Breast epithelium (tissue), 3 donors: ENCODE measurements at regions not wholly inside any gene's neighbourhood (a gene's known extent, or its start where the extent isn't known, plus 50 kb on each side); places are given as distances from the start of the nearest gene placed in this dataset.

ENCODE experiments used
- CTCF ChIP-seq, 3 donors: fragments of 450-650 bp; IDR thresholded peaks; one replicate each; pipeline ENCODE4 v1.5.1; 2016 to 2017; ENCODE audit warnings: antibody characterized with exemption in 3 of 3, mild to moderate bottlenecking in 3 of 3, moderate library complexity in 3 of 3
- POLR2A ChIP-seq: fragments of 450-650 bp; IDR thresholded peaks from one replicate; pipeline ENCODE4 v1.6.1; 2016; ENCODE audit warnings: antibody characterized with exemption, mild to moderate bottlenecking, moderate library complexity
- POLR2AphosphoS5 ChIP-seq, 3 donors: sonication (generic); formaldehyde crosslinking; IDR thresholded peaks; one replicate each; pipeline ENCODE4 v1.6.1; 2017; ENCODE audit warnings: antibody characterized with exemption in 3 of 3

- TF ChIP-seq POLR2AphosphoS5 (IDR thresholded peaks at IDR 0.05) (no peak), CTCF (IDR thresholded peaks at IDR 0.05) (no peak), POLR2A (no peak)
These were observed 182.4 kb downstream of the ACTL7B start for GRCh38 chr9:108673386-108673785.
